H9 (cell line): ENCODE measurements at regions not wholly inside any gene's neighbourhood (a gene's known extent, or its start where the extent isn't known, plus 50 kb on each side); places are given as distances from the start of the nearest gene placed in this dataset.

Experiments
- DNase-seq: peaks from one replicate; pipeline ENCODE4 v3.0.0-alpha.2; 2017
- H2AFZ ChIP-seq: one replicate; pipeline ENCODE4 v1.6.1; 2013; ENCODE audit warnings: mild to moderate bottlenecking, low read length, control low read depth, moderate library complexity
- H2AK5ac ChIP-seq: 2 replicates; pipeline ENCODE4 v1.6.1; 2013; ENCODE audit warnings: low read length, control low read depth, mixed read lengths; ENCODE audit not compliant: insufficient read length
- H2BK120ac ChIP-seq: one replicate; pipeline ENCODE4 v1.6.1; 2013; ENCODE audit warnings: low read depth, mild to moderate bottlenecking, low read length, control low read depth, inconsistent platforms; ENCODE audit not compliant: poor library complexity, severe bottlenecking
- H2BK12ac ChIP-seq: 2 replicates; pipeline ENCODE4 v1.6.1; 2013; ENCODE audit warnings: low read length, control low read depth, mixed read lengths, low read depth; ENCODE audit not compliant: insufficient read length
- H2BK15ac ChIP-seq: 2 replicates; pipeline ENCODE4 v1.6.1; 2013; ENCODE audit warnings: low read depth, low read length, control low read depth
- H2BK20ac ChIP-seq: one replicate; pipeline ENCODE4 v1.6.1; 2013; ENCODE audit warnings: low read depth, mild to moderate bottlenecking, low read length, control low read depth, inconsistent platforms; ENCODE audit not compliant: poor library complexity, severe bottlenecking
- H2BK5ac ChIP-seq: 2 replicates; pipeline ENCODE4 v1.6.1; 2013; ENCODE audit warnings: low read length, control low read depth, mixed read lengths; ENCODE audit not compliant: insufficient read length
- H3K14ac ChIP-seq: 2 replicates; pipeline ENCODE4 v1.6.1; 2013; ENCODE audit warnings: low read length, control low read depth; ENCODE audit not compliant: insufficient read depth
- H3K18ac ChIP-seq: 2 replicates; pipeline ENCODE4 v1.6.1; 2013; ENCODE audit warnings: low read depth, mild to moderate bottlenecking, mixed read lengths, low read length, control low read depth; ENCODE audit not compliant: insufficient read length
- H3K23ac ChIP-seq: 2 replicates; pipeline ENCODE4 v1.6.1; 2013; ENCODE audit warnings: low read length, control low read depth, mixed read lengths, low read depth; ENCODE audit not compliant: insufficient read length
- H3K23me2 ChIP-seq: 2 replicates; pipeline ENCODE4 v1.6.1; 2013; ENCODE audit warnings: low read depth, mild to moderate bottlenecking, mixed read lengths, low read length, control low read depth; ENCODE audit not compliant: insufficient read length, poor library complexity, severe bottlenecking
- H3K27ac ChIP-seq: 2 replicates; pipeline ENCODE4 v1.5.1; 2013; ENCODE audit warnings: low read length, control low read depth, mixed read lengths, low read depth; ENCODE audit not compliant: insufficient read length
- H3K27me3 ChIP-seq: 2 replicates; pipeline ENCODE4 v1.6.1; 2013; ENCODE audit warnings: low read length, control low read depth, inconsistent platforms; ENCODE audit not compliant: insufficient read depth
- H3K4ac ChIP-seq: 2 replicates; pipeline ENCODE4 v1.6.1; 2013; ENCODE audit warnings: low read depth, mild to moderate bottlenecking, control low read depth, inconsistent platforms, low read length, moderate library complexity
- H3K4me1 ChIP-seq: 2 replicates; pipeline ENCODE4 v1.6.1; 2013; ENCODE audit warnings: low read length, control low read depth, inconsistent platforms; ENCODE audit not compliant: insufficient read depth
- H3K4me2 ChIP-seq: 2 replicates; pipeline ENCODE4 v1.6.1; 2013; ENCODE audit warnings: low read length, control low read depth, mixed read lengths; ENCODE audit not compliant: insufficient read length, insufficient read depth
- H3K56ac ChIP-seq: 2 replicates; pipeline ENCODE4 v1.6.1; 2013; ENCODE audit warnings: low read depth, mild to moderate bottlenecking, mixed read lengths, low read length, control low read depth; ENCODE audit not compliant: insufficient read length
- H3K79me1 ChIP-seq: 2 replicates; pipeline ENCODE4 v1.6.1; 2013; ENCODE audit warnings: low read depth, mild to moderate bottlenecking, moderate library complexity, low read length, control low read depth, inconsistent platforms; ENCODE audit not compliant: insufficient read depth, poor library complexity, severe bottlenecking
- H3K79me2 ChIP-seq: 2 replicates; pipeline ENCODE4 v1.6.1; 2013; ENCODE audit warnings: low read length, control low read depth, inconsistent platforms; ENCODE audit not compliant: insufficient read depth
- H3K9ac ChIP-seq: 2 replicates; pipeline ENCODE4 v1.6.1; 2013; ENCODE audit warnings: low read length, control low read depth, mixed read lengths; ENCODE audit not compliant: insufficient read length; ENCODE audit errors: extremely low read depth
- H3K9me3 ChIP-seq: one replicate; pipeline ENCODE4 v1.6.1; 2013; ENCODE audit warnings: low read depth, low read length, inconsistent platforms; ENCODE audit not compliant: control insufficient read depth
- H3T11ph ChIP-seq: one replicate; pipeline ENCODE4 v1.6.1; 2013; ENCODE audit warnings: mild to moderate bottlenecking, low read length, control low read depth, inconsistent platforms
- H4K20me1 ChIP-seq: one replicate; pipeline ENCODE4 v1.6.1; 2013; ENCODE audit not compliant: control insufficient read depth, insufficient read length, insufficient read depth
- H4K5ac ChIP-seq: 2 replicates; pipeline ENCODE4 v1.6.1; 2013; ENCODE audit warnings: low read depth, mild to moderate bottlenecking, mixed read lengths, low read length, control low read depth; ENCODE audit not compliant: insufficient read length
- H4K8ac ChIP-seq: replicated peaks from 2 replicates; pipeline ENCODE4 v1.6.1; 2013; ENCODE audit warnings: low read length, control low read depth, mixed read lengths, low read depth; ENCODE audit not compliant: insufficient read length
- H4K91ac ChIP-seq: 2 replicates; pipeline ENCODE4 v1.6.1; 2013; ENCODE audit warnings: low read depth, mild to moderate bottlenecking, moderate library complexity, mixed read lengths, low read length, control low read depth; ENCODE audit not compliant: insufficient read length
- H3K27ac Mint-ChIP-seq, 3 experiments: 2 replicates in 2 of 3; 3 replicates in 1 of 3; pipeline ENCODE4 v1.8.0; 2020 to 2021; ENCODE audit warnings: mixed read lengths in 3 of 3, mild to moderate bottlenecking in 1 of 3, moderate library complexity in 1 of 3
- H3K27me3 Mint-ChIP-seq: 2 replicates; pipeline ENCODE4 v1.8.0; 2021; ENCODE audit warnings: low read depth, mild to moderate bottlenecking, moderate library complexity, mixed read lengths
- H3K36me3 Mint-ChIP-seq, 3 experiments: 2 replicates in 2 of 3; 3 replicates in 1 of 3; pipeline ENCODE4 v1.8.0; 2020 to 2021; ENCODE audit warnings: low read depth in 3 of 3, mixed read lengths in 3 of 3; ENCODE audit not compliant: insufficient read depth in 1 of 3
- H3K4me1 Mint-ChIP-seq, 2 experiments: 2 replicates each; pipeline ENCODE4 v1.8.0; 2020; ENCODE audit warnings: mixed read lengths in 2 of 2
- H3K4me3 Mint-ChIP-seq, 2 experiments: 2 replicates in 1 of 2; 3 replicates in 1 of 2; pipeline ENCODE4 v1.8.0; 2020 to 2021; ENCODE audit warnings: mild to moderate bottlenecking in 2 of 2, mixed read lengths in 2 of 2, moderate library complexity in 1 of 2
- H3K9me3 Mint-ChIP-seq, 2 experiments: 2 replicates in 1 of 2; 3 replicates in 1 of 2; pipeline ENCODE4 v1.8.0; 2020; ENCODE audit warnings: mild to moderate bottlenecking in 2 of 2, mixed read lengths in 2 of 2, moderate library complexity in 1 of 2
- CTCF ChIP-seq: fragments of 200-600 bp; sonication (generic); conservative IDR thresholded peaks from 3 replicates; pipeline ENCODE4 v1.8.0; 2021; ENCODE audit warnings: antibody characterized with exemption, mild to moderate bottlenecking
- WGBS: extraction: QIAGEN DNeasy Blood & Tissue Kit; methylation state at CpG from one replicate; pipeline ENCODE4 v1.1.7; 2013; ENCODE audit warnings: missing lambda C conversion rate, low lambda C conversion rate, mixed read lengths; ENCODE audit not compliant: insufficient read length; ENCODE audit errors: extremely low coverage; 5-methylcytosine and 5-hydroxymethylcytosine counted together

- Histone ChIP-seq H3K23ac (no peak overlapping the region), H3K27me3 (no peaks in the 10 kb centered on the region; the same call in none of the 2 replicates), H2BK5ac (no peak overlapping the region), H3K4ac (no peak overlapping the region), H3T11ph (no peak overlapping the region), H4K91ac (no peak overlapping the region), H2BK120ac (no peak overlapping the region), H3K27ac (no peak overlapping the region), H3K4me1 (peaks cover 6% of the 10 kb centered on the region; the same call in 1 of the 2 replicates), H3K23me2 (no peaks in the 10 kb centered on the region), H3K9me3 (no peaks in the 10 kb centered on the region), H2BK15ac (no peak overlapping the region), H3K9ac (no peak overlapping the region), H4K8ac (no peak overlapping the region), H4K5ac (no peak overlapping the region), H2AK5ac (no peak overlapping the region), H3K18ac (no peak overlapping the region), H3K14ac (0 out of 2 replicates have a peak overlapping the region, but pooled peaks have one; percentile 10), H3K56ac (no peak overlapping the region), H2BK12ac (no peak overlapping the region), H3K79me2 (no peaks in the 10 kb centered on the region), H2AFZ (no peak overlapping the region), H2BK20ac (no peak overlapping the region), H4K20me1 (no peaks in the 10 kb centered on the region), H3K79me1 (no peaks in the 10 kb centered on the region), H3K4me2 (no peak overlapping the region)
- Mint-ChIP-seq H3K36me3 (no peaks in the 10 kb centered on the region; a peak in 1 of 7 replicates), H3K27ac (no peak overlapping the region), H3K4me3 (no peak overlapping the region), H3K27me3 (peaks cover 18% of the 10 kb centered on the region), H3K4me1 (peaks cover 25 to 32% of the 10 kb centered on the region in 2 experiments), H3K9me3 (peaks cover 0 to 3% of the 10 kb centered on the region in 2 experiments; a peak in 3 of 5 replicates)
- no peak for DNase-seq
- no peak for TF ChIP-seq CTCF
- no CpG with 5 or more reads among the region's 6 CpGs for WGBS
Observed at GRCh38 chr2:121129692-121130091, 155.3 kb downstream of the TFCP2L1 start.
